ENCODE measurements at regions not wholly inside any gene's neighbourhood (a gene's known extent, or its start where the extent isn't known, plus 50 kb on each side); places are given as distances from the start of the nearest gene placed in this dataset.

DNA sequence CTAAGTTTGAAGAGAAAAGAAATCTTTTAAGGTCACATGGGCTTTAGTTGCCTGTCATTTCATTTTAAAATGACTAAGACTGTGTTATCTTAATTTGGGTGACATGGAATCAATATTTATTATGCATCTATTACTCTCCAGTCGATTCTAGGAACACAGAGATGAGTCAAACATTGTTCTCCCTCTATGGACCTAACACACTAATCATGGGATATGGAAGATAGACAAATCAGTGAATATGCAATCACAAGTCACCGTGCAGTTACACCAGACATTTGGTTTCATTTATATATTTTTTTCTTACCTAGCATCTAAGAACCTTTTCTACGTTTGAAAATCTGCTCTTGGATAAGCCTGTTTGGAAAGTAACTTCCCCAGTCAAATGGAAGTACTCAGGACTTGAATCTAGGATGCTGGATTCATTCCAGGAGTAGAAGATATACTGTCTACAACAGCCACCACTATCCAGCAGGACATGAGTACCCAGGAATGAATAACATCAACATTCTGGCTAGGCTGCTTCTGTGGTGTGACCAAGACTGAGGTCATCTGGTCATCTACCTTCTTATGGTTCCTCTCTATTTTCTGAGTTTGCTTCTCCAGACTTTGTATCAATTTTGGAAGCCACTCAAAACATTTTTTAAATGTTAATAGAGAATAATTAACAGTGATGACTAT, 902.9 kb upstream of the LRRN3 start:
- no peaks in the 10 kb centered on the region for H3K36me3 ChIP-seq (ENCODE audit: control insufficient read depth, insufficient read depth, low read length)
- no peaks in the 10 kb centered on the region for H3K27me3 ChIP-seq (ENCODE audit: control insufficient read depth, insufficient read depth, low read length)
- H3K79me2 ChIP-seq, result no peaks in the 10 kb centered on the region
- H3K9ac ChIP-seq, result no peak overlapping the region
- H2AFZ ChIP-seq, result no peak overlapping the region
- H3K4me2 ChIP-seq (ENCODE audit: low read length), result no peak overlapping the region
- TF ChIP-seq, protein P1, sequence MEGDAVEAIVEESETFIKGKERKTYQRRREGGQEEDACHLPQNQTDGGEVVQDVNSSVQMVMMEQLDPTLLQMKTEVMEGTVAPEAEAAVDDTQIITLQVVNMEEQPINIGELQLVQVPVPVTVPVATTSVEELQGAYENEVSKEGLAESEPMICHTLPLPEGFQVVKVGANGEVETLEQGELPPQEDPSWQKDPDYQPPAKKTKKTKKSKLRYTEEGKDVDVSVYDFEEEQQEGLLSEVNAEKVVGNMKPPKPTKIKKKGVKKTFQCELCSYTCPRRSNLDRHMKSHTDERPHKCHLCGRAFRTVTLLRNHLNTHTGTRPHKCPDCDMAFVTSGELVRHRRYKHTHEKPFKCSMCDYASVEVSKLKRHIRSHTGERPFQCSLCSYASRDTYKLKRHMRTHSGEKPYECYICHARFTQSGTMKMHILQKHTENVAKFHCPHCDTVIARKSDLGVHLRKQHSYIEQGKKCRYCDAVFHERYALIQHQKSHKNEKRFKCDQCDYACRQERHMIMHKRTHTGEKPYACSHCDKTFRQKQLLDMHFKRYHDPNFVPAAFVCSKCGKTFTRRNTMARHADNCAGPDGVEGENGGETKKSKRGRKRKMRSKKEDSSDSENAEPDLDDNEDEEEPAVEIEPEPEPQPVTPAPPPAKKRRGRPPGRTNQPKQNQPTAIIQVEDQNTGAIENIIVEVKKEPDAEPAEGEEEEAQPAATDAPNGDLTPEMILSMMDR (IDR thresholded peaks at IDR 0.05), result no peak
- H3K27ac ChIP-seq, result no peak overlapping the region
- no peak overlapping the region for H3K4me3 ChIP-seq (ENCODE audit: low read depth, low read length)
- no peaks in the 10 kb centered on the region for H3K9me3 ChIP-seq (ENCODE audit: control insufficient read depth, low read length)
- H3K4me1 ChIP-seq, result no peaks in the 10 kb centered on the region

DNA sequence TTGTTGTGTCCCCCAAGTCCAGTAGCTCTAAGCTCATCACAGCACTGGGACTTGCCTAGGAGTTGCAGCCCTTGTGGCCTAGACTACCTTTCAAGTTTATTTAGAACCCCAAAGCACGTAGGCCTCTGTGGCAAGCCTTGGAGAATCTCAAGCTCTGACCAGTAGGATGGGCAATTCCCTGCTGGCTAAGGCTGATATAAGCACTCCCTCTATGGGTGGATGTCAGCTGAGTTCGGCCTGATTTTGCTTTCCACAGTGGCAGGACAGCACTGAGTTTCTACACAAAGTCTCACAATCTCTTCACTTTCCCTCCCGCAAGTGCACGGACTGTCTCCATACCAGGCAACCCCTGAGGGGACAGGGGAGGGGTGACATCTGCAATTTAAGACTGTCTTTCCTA, 886.4 kb upstream of the LRRN3 start:
- H2AFZ ChIP-seq, result no peak overlapping the region
- H3K4me2 ChIP-seq (ENCODE audit: low read length), result no peak overlapping the region
- H3K36me3 ChIP-seq (ENCODE audit: control insufficient read depth, insufficient read depth, low read length), result no peaks in the 10 kb centered on the region
- TF ChIP-seq, protein P1 (IDR thresholded peaks at IDR 0.05), result no peak
- no peak overlapping the region for H3K4me3 ChIP-seq (ENCODE audit: low read depth, low read length)
- no peaks in the 10 kb centered on the region for H3K4me1 ChIP-seq
- no peaks in the 10 kb centered on the region for H3K9me3 ChIP-seq (ENCODE audit: control insufficient read depth, low read length)
- H3K27ac ChIP-seq, result no peak overlapping the region
- H3K27me3 ChIP-seq (ENCODE audit: control insufficient read depth, insufficient read depth, low read length), result no peaks in the 10 kb centered on the region
- no peaks in the 10 kb centered on the region for H3K79me2 ChIP-seq
- no peak overlapping the region for H3K9ac ChIP-seq

DNA sequence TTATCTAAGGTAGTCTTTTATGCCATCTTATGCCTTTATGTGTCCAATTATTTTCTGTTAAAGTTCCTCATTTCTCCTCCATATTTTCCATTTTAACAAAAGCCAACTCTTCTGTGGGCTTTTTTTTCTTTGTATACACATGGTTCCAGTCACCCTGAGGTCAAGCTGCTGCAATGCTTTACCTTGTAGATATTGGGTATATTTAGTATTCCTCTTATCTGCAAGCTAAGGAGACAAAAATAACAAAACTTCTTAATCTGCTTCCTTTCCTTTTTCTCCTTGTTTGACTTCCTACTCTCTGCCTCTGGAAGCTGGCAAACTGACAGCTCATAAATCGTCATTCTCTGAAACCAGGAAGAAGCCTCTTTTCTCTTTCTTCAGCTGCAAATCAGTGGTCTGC, 885.0 kb upstream of the LRRN3 start:
- Histone ChIP-seq H3K9me3 (ENCODE audit: control insufficient read depth, low read length) (no peaks in the 10 kb centered on the region), H3K36me3 (ENCODE audit: control insufficient read depth, insufficient read depth, low read length) (no peaks in the 10 kb centered on the region), H3K79me2 (no peaks in the 10 kb centered on the region), H3K4me2 (ENCODE audit: low read length) (no peak overlapping the region), H3K4me1 (no peaks in the 10 kb centered on the region), H3K27ac (no peak overlapping the region), H3K9ac (no peak overlapping the region), H2AFZ (no peak overlapping the region), H3K27me3 (ENCODE audit: control insufficient read depth, insufficient read depth, low read length) (no peaks in the 10 kb centered on the region), H3K4me3 (ENCODE audit: low read depth, low read length) (no peak overlapping the region)
- TF ChIP-seq, protein P1 (IDR thresholded peaks at IDR 0.05), result no peak

DNA sequence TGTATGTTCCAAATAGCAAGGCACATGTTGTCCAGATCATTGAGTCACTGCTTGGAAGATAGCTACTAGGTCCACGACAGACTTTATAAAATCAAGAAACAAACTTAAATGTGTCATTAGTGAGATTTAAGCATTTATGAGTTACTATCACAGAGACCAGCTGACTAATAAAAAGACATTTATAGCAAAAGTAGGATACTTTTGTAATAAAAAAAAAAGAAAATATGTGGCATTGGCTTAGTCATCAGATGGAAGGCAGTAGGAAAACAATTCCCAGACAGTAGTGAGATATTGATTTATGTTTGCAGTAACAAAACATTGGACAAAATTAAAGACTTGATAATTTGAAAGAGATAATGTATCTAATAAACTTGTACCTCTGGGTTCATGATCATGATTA, 881.0 kb upstream of the LRRN3 start:
- Histone ChIP-seq H3K27me3 (ENCODE audit: control insufficient read depth, insufficient read depth, low read length) (no peaks in the 10 kb centered on the region), H2AFZ (no peak overlapping the region), H3K9me3 (ENCODE audit: control insufficient read depth, low read length) (no peaks in the 10 kb centered on the region), H3K4me2 (ENCODE audit: low read length) (no peak overlapping the region), H3K4me1 (no peaks in the 10 kb centered on the region), H3K27ac (no peak overlapping the region), H3K79me2 (no peaks in the 10 kb centered on the region), H3K36me3 (ENCODE audit: control insufficient read depth, insufficient read depth, low read length) (no peaks in the 10 kb centered on the region), H3K4me3 (ENCODE audit: low read depth, low read length) (no peak overlapping the region), H3K9ac (no peak overlapping the region)
- TF ChIP-seq, protein P1 (IDR thresholded peaks at IDR 0.05), result no peak

DNA sequence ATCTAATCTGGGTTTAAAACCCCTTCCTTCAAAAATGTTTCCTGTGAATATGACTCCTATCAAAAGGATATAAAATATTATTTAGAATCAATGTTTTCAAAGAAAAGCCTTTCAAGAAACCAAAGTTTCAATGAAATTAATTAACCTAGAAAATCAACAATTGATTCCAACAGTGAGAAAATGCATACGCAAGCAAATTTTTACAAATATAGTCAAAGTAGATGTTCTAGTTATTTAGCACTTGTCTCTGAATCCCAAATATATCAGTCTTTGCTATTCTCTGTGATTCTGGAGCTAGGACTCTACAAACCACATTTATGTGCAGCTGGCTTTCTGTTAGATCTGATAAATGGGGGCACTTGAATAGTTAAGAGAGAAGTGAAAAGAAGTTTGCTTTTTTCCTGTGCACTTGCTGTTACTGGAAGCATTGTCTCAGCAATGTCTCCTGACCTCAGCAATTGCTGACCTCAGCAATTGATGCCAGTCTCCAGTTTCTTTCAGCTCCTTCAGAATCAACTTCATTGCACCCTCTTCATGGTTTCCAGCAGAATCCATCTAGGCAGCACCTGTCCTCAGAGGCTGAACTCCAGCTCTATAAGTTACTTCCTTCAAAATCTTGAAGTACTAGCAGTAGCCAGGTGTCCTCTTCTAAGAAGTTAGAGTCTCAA, 879.9 kb upstream of the LRRN3 start:
- H3K79me2 ChIP-seq, result no peaks in the 10 kb centered on the region
- no peak overlapping the region for H3K9ac ChIP-seq
- no peak overlapping the region for H3K4me2 ChIP-seq (ENCODE audit: low read length)
- no peaks in the 10 kb centered on the region for H3K27me3 ChIP-seq (ENCODE audit: control insufficient read depth, insufficient read depth, low read length)
- TF ChIP-seq, protein P1 (IDR thresholded peaks at IDR 0.05), result no peak
- no peak overlapping the region for H3K27ac ChIP-seq
- no peaks in the 10 kb centered on the region for H3K4me1 ChIP-seq
- H2AFZ ChIP-seq, result no peak overlapping the region
- H3K9me3 ChIP-seq (ENCODE audit: control insufficient read depth, low read length), result no peaks in the 10 kb centered on the region
- no peaks in the 10 kb centered on the region for H3K36me3 ChIP-seq (ENCODE audit: control insufficient read depth, insufficient read depth, low read length)
- no peak overlapping the region for H3K4me3 ChIP-seq (ENCODE audit: low read depth, low read length)
